PC-3 (cell line): ENCODE measurements at regions not wholly inside any gene's neighbourhood (a gene's known extent, or its start where the extent isn't known, plus 50 kb on each side); places are given as distances from the start of the nearest gene placed in this dataset.

Experiments
- ATAC-seq: fragments of 200-7000 bp; cut with Tn5 transposase; 2 replicates; pipeline ENCODE4 v1.9.1; 2020; ENCODE audit warnings: mild to moderate bottlenecking, moderate library complexity
- BruUV-seq: library from RNA; stranded (reverse); fragments of 400-500 nt; replicated peaks from 2 replicates; lab custom pipeline; 2021; lab: Mats Ljungman, UMichigan
- CTCF ChIA-PET: fragments of 300-600 bp; sonication (Branson Sonifier 250); formaldehyde crosslinking; loops from one replicate; lab custom pipeline; 2022; ENCODE audit warnings: antibody characterized with exemption; lab: Charles Lee
- POLR2A ChIA-PET: fragments of 300-600 bp; sonication (Branson Sonifier 250); formaldehyde crosslinking; loops from one replicate; lab custom pipeline; 2022; ENCODE audit warnings: antibody characterized with exemption; ENCODE audit not compliant: unreplicated experiment; lab: Charles Lee
- DNase-seq: peaks from one replicate; pipeline ENCODE4 v3.0.0-alpha.2; 2015
- H2AFZ ChIP-seq: fragments of 300-600 bp; sonication (generic); 2 replicates; pipeline ENCODE4 v1.6.0; 2016; ENCODE audit warnings: antibody characterized with exemption, low read length
- H3F3A ChIP-seq: fragments of 300-600 bp; sonication (generic); one replicate; pipeline ENCODE4 v1.6.0; 2017; ENCODE audit warnings: antibody characterized with exemption, low read length, control low read depth, mild to moderate bottlenecking; ENCODE audit not compliant: unreplicated experiment
- H3K27ac ChIP-seq: fragments of 300-600 bp; sonication (generic); 2 replicates; pipeline ENCODE4 v1.5.1; 2016; ENCODE audit warnings: mild to moderate bottlenecking, low read length
- H3K27me3 ChIP-seq: fragments of 300-600 bp; sonication (generic); 2 replicates; pipeline ENCODE4 v1.6.1; 2016; ENCODE audit warnings: low read length, mixed read lengths
- H3K36me3 ChIP-seq: fragments of 300-600 bp; sonication (generic); 2 replicates; pipeline ENCODE4 v1.6.1; 2016; ENCODE audit warnings: low read depth, mixed run types, low read length, mixed read lengths
- H3K4me1 ChIP-seq: fragments of 300-600 bp; sonication (generic); 2 replicates; pipeline ENCODE4 v1.5.1; 2016; ENCODE audit warnings: low read length; ENCODE audit not compliant: insufficient read depth
- H3K4me2 ChIP-seq: fragments of 300-600 bp; sonication (generic); 2 replicates; pipeline ENCODE4 v1.6.0; 2016; ENCODE audit warnings: low read length
- H3K4me3 ChIP-seq: fragments of 300-600 bp; sonication (generic); 2 replicates; pipeline ENCODE4 v1.5.1; 2016; ENCODE audit warnings: mild to moderate bottlenecking, low read length, mixed read lengths
- H3K79me2 ChIP-seq: fragments of 300-600 bp; sonication (generic); 2 replicates; pipeline ENCODE4 v1.6.1; 2017; ENCODE audit warnings: low read length, mixed read lengths
- H3K9ac ChIP-seq: fragments of 300-600 bp; sonication (generic); 2 replicates; pipeline ENCODE4 v1.6.0; 2016; ENCODE audit warnings: mild to moderate bottlenecking, low read length
- H3K9me2 ChIP-seq: fragments of 300-600 bp; sonication (generic); replicated peaks from 2 replicates; pipeline ENCODE4 v1.6.1; 2016; ENCODE audit warnings: mixed run types, low read length, mixed read lengths
- H3K9me3 ChIP-seq: fragments of 300-600 bp; sonication (generic); 2 replicates; pipeline ENCODE4 v1.6.1; 2016; ENCODE audit warnings: low read length, mixed read lengths
- H4K20me1 ChIP-seq: fragments of 300-600 bp; sonication (generic); 2 replicates; pipeline ENCODE4 v1.6.1; 2016; ENCODE audit warnings: low read length, mixed read lengths
- EZH2 ChIP-seq: fragments of 300-600 bp; sonication (generic); IDR thresholded peaks from one replicate; pipeline ENCODE4 v1.6.1; 2017; ENCODE audit warnings: antibody characterized with exemption, mild to moderate bottlenecking, low read length; ENCODE audit not compliant: unreplicated experiment
- EZH2phosphoT487 ChIP-seq: fragments of 300-600 bp; sonication (generic); IDR thresholded peaks from 2 replicates; pipeline ENCODE4 v1.6.1; 2018; ENCODE audit warnings: mild to moderate bottlenecking, antibody characterized with exemption, low read length, borderline replicate concordance
- intact Hi-C: fragments of 100-400 bp; cut with micrococcal nuclease; formaldehyde crosslinking; loops from 2 replicates; pipeline ENCODE4 v1.9.0; 2023
- TF ChIP-seq, protein P1 (sequence below): fragments of 300-600 bp; sonication (generic); conservative IDR thresholded peaks from 2 replicates; pipeline ENCODE4 v1.5.1; 2017; ENCODE audit warnings: antibody characterized with exemption, low read depth, mild to moderate bottlenecking, low read length

- Histone ChIP-seq H3K9ac (no peak overlapping the region), H3K36me3 (no peaks in the 10 kb centered on the region), H3K4me1 (no peaks in the 10 kb centered on the region), H3K79me2 (no peaks in the 10 kb centered on the region), H2AFZ (no peak overlapping the region), H4K20me1 (no peaks in the 10 kb centered on the region), H3K27ac (no peak overlapping the region), H3K4me3 (no peak overlapping the region), H3K9me2 (no peaks in the 10 kb centered on the region), H3K27me3 (no peaks in the 10 kb centered on the region), H3K9me3 (no peaks in the 10 kb centered on the region), H3F3A (no peaks in the 10 kb centered on the region), H3K4me2 (no peak overlapping the region)
- ATAC-seq: no peak
- BruUV-seq: no TSS peak
- no peak for DNase-seq
- POLR2A ChIA-PET: no interaction called here
- TF ChIP-seq, protein P1, sequence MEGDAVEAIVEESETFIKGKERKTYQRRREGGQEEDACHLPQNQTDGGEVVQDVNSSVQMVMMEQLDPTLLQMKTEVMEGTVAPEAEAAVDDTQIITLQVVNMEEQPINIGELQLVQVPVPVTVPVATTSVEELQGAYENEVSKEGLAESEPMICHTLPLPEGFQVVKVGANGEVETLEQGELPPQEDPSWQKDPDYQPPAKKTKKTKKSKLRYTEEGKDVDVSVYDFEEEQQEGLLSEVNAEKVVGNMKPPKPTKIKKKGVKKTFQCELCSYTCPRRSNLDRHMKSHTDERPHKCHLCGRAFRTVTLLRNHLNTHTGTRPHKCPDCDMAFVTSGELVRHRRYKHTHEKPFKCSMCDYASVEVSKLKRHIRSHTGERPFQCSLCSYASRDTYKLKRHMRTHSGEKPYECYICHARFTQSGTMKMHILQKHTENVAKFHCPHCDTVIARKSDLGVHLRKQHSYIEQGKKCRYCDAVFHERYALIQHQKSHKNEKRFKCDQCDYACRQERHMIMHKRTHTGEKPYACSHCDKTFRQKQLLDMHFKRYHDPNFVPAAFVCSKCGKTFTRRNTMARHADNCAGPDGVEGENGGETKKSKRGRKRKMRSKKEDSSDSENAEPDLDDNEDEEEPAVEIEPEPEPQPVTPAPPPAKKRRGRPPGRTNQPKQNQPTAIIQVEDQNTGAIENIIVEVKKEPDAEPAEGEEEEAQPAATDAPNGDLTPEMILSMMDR: no peak
- TF ChIP-seq EZH2phosphoT487 (no peak), EZH2 (no peak)
- intact Hi-C loops: no loop called here
- CTCF ChIA-PET: no interaction called here
Measured at GRCh38 chr15:49750553-49750952, 129.7 kb downstream of the DTWD1 start.

DNA sequence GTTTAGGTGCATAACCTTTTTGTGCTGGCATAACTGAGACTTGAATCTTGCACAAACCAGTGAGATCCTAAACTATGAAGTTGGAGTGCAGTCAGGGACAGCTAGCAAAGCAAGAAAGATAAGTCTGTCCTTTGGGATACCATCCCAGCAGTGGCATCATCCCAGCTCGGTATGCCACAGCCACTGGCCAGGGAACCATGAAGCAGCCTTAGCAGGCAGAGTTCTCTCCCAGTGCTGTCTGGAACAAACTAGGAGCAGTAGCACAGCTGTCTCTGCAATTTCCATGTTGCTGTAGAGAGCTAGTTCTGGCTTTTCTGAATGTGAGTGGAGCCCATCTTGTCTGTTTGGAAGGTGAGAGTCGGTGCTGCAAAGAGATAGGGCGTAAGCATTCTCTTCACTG lies 130.3 kb downstream of the DTWD1 start:
- no TSS peak for BruUV-seq
- TF ChIP-seq, protein P1: no peak
- TF ChIP-seq EZH2phosphoT487 (no peak), EZH2 (no peak)
- H3K4me2 ChIP-seq: no peak overlapping the region
- ATAC-seq (no peak), DNase-seq (no peak)
- H3K27me3 ChIP-seq: no peaks in the 10 kb centered on the region
- H3F3A ChIP-seq: no peaks in the 10 kb centered on the region
- H3K9ac ChIP-seq: no peak overlapping the region
- no peaks in the 10 kb centered on the region for H3K4me1 ChIP-seq
- no peak overlapping the region for H3K4me3 ChIP-seq
- H3K36me3 ChIP-seq: no peaks in the 10 kb centered on the region
- intact Hi-C loops: no loop called here
- no peaks in the 10 kb centered on the region for H3K9me3 ChIP-seq
- H3K79me2 ChIP-seq: no peaks in the 10 kb centered on the region
- POLR2A ChIA-PET: no interaction called here
- H4K20me1 ChIP-seq: no peaks in the 10 kb centered on the region
- CTCF ChIA-PET: no interaction called here
- no peaks in the 10 kb centered on the region for H3K9me2 ChIP-seq
- H2AFZ ChIP-seq: no peak overlapping the region
- H3K27ac ChIP-seq: no peak overlapping the region

DNA sequence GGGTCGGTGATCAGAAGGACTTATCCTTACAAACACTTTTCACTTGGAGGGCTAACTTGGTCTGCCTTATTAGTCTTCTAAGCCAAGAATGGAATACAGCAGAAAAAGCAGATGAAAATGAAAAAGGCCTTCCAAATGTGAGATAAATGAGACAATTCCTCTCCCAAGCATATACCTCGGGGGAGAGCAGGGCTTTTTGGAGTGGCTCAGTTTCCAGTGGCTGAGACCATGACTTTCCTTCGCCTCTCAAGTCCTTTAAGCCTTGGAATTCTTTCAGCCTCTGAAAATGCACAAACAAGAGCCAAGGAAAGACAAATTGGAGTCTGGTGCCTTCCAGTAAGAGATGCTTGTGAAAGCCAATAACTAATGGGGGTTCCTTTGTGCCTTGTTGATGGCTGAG lies 130.9 kb downstream of the DTWD1 start:
- Histone ChIP-seq H3K36me3 (no peaks in the 10 kb centered on the region), H3K27ac (no peak overlapping the region), H3K4me1 (no peaks in the 10 kb centered on the region), H3F3A (no peaks in the 10 kb centered on the region), H3K9ac (no peak overlapping the region), H4K20me1 (no peaks in the 10 kb centered on the region), H2AFZ (no peak overlapping the region), H3K4me2 (no peak overlapping the region), H3K27me3 (no peaks in the 10 kb centered on the region), H3K79me2 (no peaks in the 10 kb centered on the region), H3K9me2 (no peaks in the 10 kb centered on the region), H3K9me3 (no peaks in the 10 kb centered on the region), H3K4me3 (no peak overlapping the region)
- no peak for ATAC-seq
- TF ChIP-seq EZH2 (no peak), EZH2phosphoT487 (no peak)
- TF ChIP-seq, protein P1: no peak
- BruUV-seq: no TSS peak
- intact Hi-C loops: no loop called here
- ChIA-PET CTCF (no interaction called here), POLR2A (no interaction called here)
- no peak for DNase-seq
